HepG2 (cell line): ENCODE measurements at regions not wholly inside any gene's neighbourhood (a gene's known extent, or its start where the extent isn't known, plus 50 kb on each side); places are given as distances from the start of the nearest gene placed in this dataset.

Source experiments
- ATAC-seq: fragments of 200-7000 bp; cut with Tn5 transposase; 3 replicates; pipeline ENCODE4 v1.9.1; 2020; ENCODE audit warnings: mild to moderate bottlenecking, moderate library complexity
- BruUV-seq: library from RNA; stranded (reverse); fragments of 400-500 nt; replicated peaks from 2 replicates; lab custom pipeline; 2021; lab: Mats Ljungman, UMichigan
- CTCF ChIA-PET: fragments of 300-600 bp; formaldehyde crosslinking; extraction: SDS; loops from one replicate; lab custom pipeline; 2021; ENCODE audit warnings: low total read pairs, inconsistent platforms, low intra/inter-chr PET ratio; lab: Yijun Ruan, JAX
- POLR2A ChIA-PET: fragments of 350-600 bp; sonication (Branson Sonifier 250); formaldehyde crosslinking; loops from one replicate; lab custom pipeline; 2020; ENCODE audit warnings: antibody characterized with exemption, inconsistent platforms; lab: Yijun Ruan, JAX
- DNase-seq: peaks from one replicate; pipeline ENCODE4 v3.0.0-alpha.2; 2015; ENCODE audit warnings: low spot score
- FAIRE-seq: peaks from 3 replicates; lab custom pipeline; 2011; peaks lifted over from hg19 to GRCh38; lab: Jason Lieb, UNC
- H2AFZ ChIP-seq: one replicate; pipeline ENCODE4 v1.6.1; 2011; ENCODE audit warnings: low read length, inconsistent platforms
- H3K27ac ChIP-seq: fragments of 300-600 bp; 3 replicates; pipeline ENCODE4 v1.8.0; 2011; ENCODE audit warnings: mixed run types, mild to moderate bottlenecking, mixed read lengths, low read length, inconsistent platforms; ENCODE audit not compliant: insufficient read depth; ENCODE audit errors: extremely low read length
- H3K27me3 ChIP-seq, 2 experiments: fragments of 200-600 bp in 1 of 2; 2 replicates in 1 of 2; 3 replicates in 1 of 2; pipeline versions ENCODE4 v1.6.0 to v1.8.0; 2011; ENCODE audit warnings: low read length in 2 of 2, mild to moderate bottlenecking in 2 of 2, moderate library complexity in 2 of 2, inconsistent platforms in 1 of 2; ENCODE audit not compliant: insufficient read depth in 2 of 2, control insufficient read depth in 1 of 2
- H3K36me3 ChIP-seq, 2 experiments: fragments of 200-600 bp in 1 of 2; replicated peaks in 1 of 2; 2 replicates in 1 of 2; 3 replicates in 1 of 2; pipeline versions ENCODE4 v1.5.1 to v1.8.0; 2011; ENCODE audit warnings: low read length in 2 of 2, inconsistent platforms in 1 of 2; ENCODE audit not compliant: insufficient read depth in 2 of 2, control insufficient read depth in 1 of 2
- H3K4me1 ChIP-seq: 2 replicates; pipeline ENCODE4 v1.5.1; 2012; ENCODE audit warnings: low read length, inconsistent platforms; ENCODE audit not compliant: insufficient read depth
- H3K4me2 ChIP-seq: 2 replicates; pipeline ENCODE4 v1.6.0; 2011; ENCODE audit warnings: low read depth, low read length, inconsistent platforms
- H3K4me3 ChIP-seq, 3 experiments: fragments of 200-600 bp in 1 of 3; sonication (generic), shearing (Covaris generic) in 1 of 3; replicated peaks in 1 of 3; 2 replicates each; pipeline ENCODE4 v1.5.1; 2011 to 2016; ENCODE audit warnings: low read length in 3 of 3, inconsistent platforms in 2 of 3, low read depth in 2 of 3, mild to moderate bottlenecking in 2 of 3, control low read depth in 1 of 3, mixed read lengths in 1 of 3; ENCODE audit not compliant: insufficient read depth in 1 of 3
- H3K79me2 ChIP-seq: one replicate; pipeline ENCODE4 v1.6.1; 2011; ENCODE audit warnings: low read length, inconsistent platforms; ENCODE audit not compliant: insufficient read depth
- H3K9ac ChIP-seq: 2 replicates; pipeline ENCODE4 v1.6.0; 2011; ENCODE audit warnings: mild to moderate bottlenecking, low read depth, low read length, inconsistent platforms; ENCODE audit not compliant: insufficient read depth
- H3K9me3 ChIP-seq: 2 replicates; pipeline ENCODE4 v1.5.1; 2012; ENCODE audit warnings: mild to moderate bottlenecking, low read length
- H4K20me1 ChIP-seq: 2 replicates; pipeline ENCODE4 v1.6.0; 2011; ENCODE audit warnings: inconsistent platforms, mild to moderate bottlenecking, low read length, moderate library complexity; ENCODE audit not compliant: insufficient read depth
- ATF1 ChIP-seq: IDR thresholded peaks from 2 replicates; pipeline ENCODE4 v1.6.1; 2016; ENCODE audit warnings: mild to moderate bottlenecking, control low read depth
- CC2D1A ChIP-seq: sonication (generic); formaldehyde crosslinking; IDR thresholded peaks from 2 replicates; pipeline ENCODE4 v1.8.1; 2023; ENCODE audit warnings: mild to moderate bottlenecking, missing genetic modification reagents
- CENPBD1 ChIP-seq: sonication (generic); formaldehyde crosslinking; IDR thresholded peaks from 2 replicates; pipeline ENCODE4 v1.8.0; 2022; ENCODE audit warnings: missing genetic modification reagents, low read depth, mild to moderate bottlenecking, borderline replicate concordance
- CHCHD3 ChIP-seq: sonication (generic); formaldehyde crosslinking; IDR thresholded peaks from 2 replicates; pipeline ENCODE4 v1.8.0; 2022; ENCODE audit warnings: mild to moderate bottlenecking, missing genetic modification reagents, moderate library complexity
- ESRRA ChIP-seq: sonication (generic); formaldehyde crosslinking; IDR thresholded peaks from 2 replicates; pipeline ENCODE4 v1.5.1; 2020; ENCODE audit warnings: mild to moderate bottlenecking, low read depth, missing genetic modification reagents
- GLI4 ChIP-seq: sonication (generic); formaldehyde crosslinking; IDR thresholded peaks from 2 replicates; pipeline ENCODE4 v1.5.1; 2020; ENCODE audit warnings: missing genetic modification reagents, mild to moderate bottlenecking, moderate library complexity, borderline replicate concordance
- JARID2 ChIP-seq: sonication (generic); formaldehyde crosslinking; IDR thresholded peaks from 2 replicates; pipeline ENCODE4 v1.8.1; 2023; ENCODE audit warnings: missing genetic modification reagents, inconsistent platforms; ENCODE audit not compliant: insufficient replicate concordance
- MEIS1 ChIP-seq: sonication (generic); formaldehyde crosslinking; IDR thresholded peaks from 2 replicates; pipeline ENCODE4 v1.9.0; 2021; ENCODE audit warnings: mild to moderate bottlenecking, missing genetic modification reagents, moderate library complexity, borderline replicate concordance
- MIXL1 ChIP-seq: IDR thresholded peaks from 2 replicates; pipeline ENCODE4 v1.6.1; 2016
- MTF1 ChIP-seq: sonication (generic); formaldehyde crosslinking; IDR thresholded peaks from 2 replicates; pipeline ENCODE4 v1.5.0; 2020; ENCODE audit warnings: missing genetic modification reagents
- NCOA2 ChIP-seq: sonication (generic); formaldehyde crosslinking; IDR thresholded peaks from 2 replicates; pipeline ENCODE4 v1.8.0; 2022; ENCODE audit warnings: inconsistent platforms
- PBX3 ChIP-seq: sonication (generic); formaldehyde crosslinking; IDR thresholded peaks from 2 replicates; pipeline ENCODE4 v1.8.1; 2023; ENCODE audit warnings: missing genetic modification reagents, inconsistent platforms, borderline replicate concordance
- PTBP1 ChIP-seq: fragments of 200-400 bp; formaldehyde crosslinking; IDR thresholded peaks from 2 replicates; pipeline ENCODE4 v1.6.1; 2018; ENCODE audit warnings: low read length, low read depth; ENCODE audit not compliant: poor library complexity, severe bottlenecking
- SMC3 ChIP-seq: IDR thresholded peaks from 2 replicates; pipeline ENCODE4 v1.6.1; 2011; ENCODE audit warnings: low read length, improper control_type of control experiment
- TBX3 ChIP-seq: fragments of 450-650 bp; IDR thresholded peaks from 2 replicates; pipeline ENCODE4 v1.6.1; 2017; ENCODE audit warnings: antibody characterized with exemption, mild to moderate bottlenecking, inconsistent platforms, borderline replicate concordance
- TP53 ChIP-seq: sonication (generic); formaldehyde crosslinking; conservative IDR thresholded peaks from 2 replicates; pipeline ENCODE4 v1.4.0; 2020; ENCODE audit warnings: missing genetic modification reagents
- XRCC5 ChIP-seq: fragments of 200-400 bp; formaldehyde crosslinking; optimal IDR thresholded peaks from 2 replicates; pipeline ENCODE3; 2017; ENCODE audit warnings: mild to moderate bottlenecking, low read length
- ZNF251 ChIP-seq: sonication (generic); formaldehyde crosslinking; IDR thresholded peaks from 2 replicates; pipeline ENCODE4 v1.9.0; 2021; ENCODE audit warnings: mild to moderate bottlenecking, missing genetic modification reagents
- ZNF549 ChIP-seq: sonication (generic); formaldehyde crosslinking; IDR thresholded peaks from 2 replicates; pipeline ENCODE4 v1.5.0; 2020; ENCODE audit warnings: missing genetic modification reagents
- ZNF672 ChIP-seq: sonication (generic); formaldehyde crosslinking; IDR thresholded peaks from 2 replicates; pipeline ENCODE4 v1.8.1; 2022; ENCODE audit warnings: missing genetic modification reagents
- WGBS: methylation state at CpG from one replicate; pipeline ENCODE4 v1.1.6; 2017; ENCODE audit warnings: low lambda C conversion rate; 5-methylcytosine and 5-hydroxymethylcytosine counted together
- in situ Hi-C: cut with HindIII; loops from 2 replicates; pipeline ENCODE4 v1.10.0; 2017; ENCODE audit warnings: low pct_unique_long_range_greater_than_20kb; ENCODE audit not compliant: extremely low pct_ligation_motif_present
- intact Hi-C: fragments of 100-400 bp; cut with micrococcal nuclease; formaldehyde crosslinking; loops from one replicate; pipeline ENCODE4 v1.10.0; 2022; ENCODE audit not compliant: unreplicated experiment

GRCh38 chr1:219534991-219535390 lies 77.9 kb downstream of the ZC3H11B start (continued):
- TF ChIP-seq MEIS1 (CRISPR knock-in tag) = no peak
- TF ChIP-seq ZNF672 (CRISPR knock-in tag) = no peak
- TF ChIP-seq GLI4 (CRISPR knock-in tag) = no peak
- TF ChIP-seq PBX3 (CRISPR knock-in tag) = no peak
- no peak for TF ChIP-seq ZNF251 (CRISPR knock-in tag)
- no peak for TF ChIP-seq XRCC5
- no peak for TF ChIP-seq ATF1 (CRISPR knock-in tag)
- no peak for TF ChIP-seq TBX3
- TF ChIP-seq CC2D1A = no peak
- TF ChIP-seq, all 625 proteins: peak for 0

GRCh38 chr1:219533280-219533679 lies 79.6 kb downstream of the ZC3H11B start:
- BruUV-seq = no TSS peak
- H3K36me3 ChIP-seq = no peaks in the 10 kb centered on the region
- no peak for ATAC-seq
- FAIRE-seq = no peak
- no peak overlapping the region for H3K9ac ChIP-seq
- ChIA-PET POLR2A (no interaction called here), CTCF (no interaction called here)
- H3K79me2 ChIP-seq = no peaks in the 10 kb centered on the region
- no peaks in the 10 kb centered on the region for H4K20me1 ChIP-seq
- H3K4me2 ChIP-seq = no peak overlapping the region
- intact Hi-C loops = no loop called here
- no peak overlapping the region for H3K4me3 ChIP-seq
- WGBS = 0% methylated on average over 1 of the region's 1 CpG
- no peaks in the 10 kb centered on the region for H3K9me3 ChIP-seq
- no peak overlapping the region for H2AFZ ChIP-seq
- H3K4me1 ChIP-seq = no peaks in the 10 kb centered on the region
- DNase-seq = no peak
- H3K27ac ChIP-seq = no peak overlapping the region
- H3K27me3 ChIP-seq = no peaks in the 10 kb centered on the region; a peak in 1 of 5 replicates
- in situ Hi-C loops = no loop called here
- TF ChIP-seq ESRRA (CRISPR knock-in tag) (no peak), SMC3 (no peak), JARID2 (CRISPR knock-in tag) (no peak), PTBP1 (no peak), ZNF549 (no peak), MTF1 (no peak), TP53 (CRISPR knock-in tag) (no peak), CHCHD3 (no peak), NCOA2 (no peak), MIXL1 (CRISPR knock-in tag) (no peak), CENPBD1 (CRISPR knock-in tag) (no peak)
